ENCODE measurements at regions not wholly inside any gene's neighbourhood (a gene's known extent, or its start where the extent isn't known, plus 50 kb on each side); places are given as distances from the start of the nearest gene placed in this dataset.
"Not testable (repeated sequence)": the region's sequence is repeated elsewhere in the genome, so short reads cannot be mapped to it uniquely, and the experiment has no call there.

GRCh38 chr15:69873807-69874206 lies 223.9 kb downstream of the TLE3 start:
- H3K9me3 ChIP-seq, result peaks cover 0 to 20% (median 19%) of the 10 kb centered on the region in 3 donors
- H3K4me3 ChIP-seq, result no peak overlapping the region
- peaks cover 0 to 9% of the 10 kb centered on the region in 2 donors for H3K27me3 ChIP-seq
- intact Hi-C loops (cut with DNase I; ENCODE audit: low total_unique reads), result no loop called here
- H3K27ac ChIP-seq, result no peak overlapping the region
- H3K36me3 ChIP-seq, result no peaks in the 10 kb centered on the region
- H3K4me1 ChIP-seq, result no peaks in the 10 kb centered on the region
- no peak for DNase-seq
- TF ChIP-seq, protein P1, sequence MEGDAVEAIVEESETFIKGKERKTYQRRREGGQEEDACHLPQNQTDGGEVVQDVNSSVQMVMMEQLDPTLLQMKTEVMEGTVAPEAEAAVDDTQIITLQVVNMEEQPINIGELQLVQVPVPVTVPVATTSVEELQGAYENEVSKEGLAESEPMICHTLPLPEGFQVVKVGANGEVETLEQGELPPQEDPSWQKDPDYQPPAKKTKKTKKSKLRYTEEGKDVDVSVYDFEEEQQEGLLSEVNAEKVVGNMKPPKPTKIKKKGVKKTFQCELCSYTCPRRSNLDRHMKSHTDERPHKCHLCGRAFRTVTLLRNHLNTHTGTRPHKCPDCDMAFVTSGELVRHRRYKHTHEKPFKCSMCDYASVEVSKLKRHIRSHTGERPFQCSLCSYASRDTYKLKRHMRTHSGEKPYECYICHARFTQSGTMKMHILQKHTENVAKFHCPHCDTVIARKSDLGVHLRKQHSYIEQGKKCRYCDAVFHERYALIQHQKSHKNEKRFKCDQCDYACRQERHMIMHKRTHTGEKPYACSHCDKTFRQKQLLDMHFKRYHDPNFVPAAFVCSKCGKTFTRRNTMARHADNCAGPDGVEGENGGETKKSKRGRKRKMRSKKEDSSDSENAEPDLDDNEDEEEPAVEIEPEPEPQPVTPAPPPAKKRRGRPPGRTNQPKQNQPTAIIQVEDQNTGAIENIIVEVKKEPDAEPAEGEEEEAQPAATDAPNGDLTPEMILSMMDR (IDR thresholded peaks at IDR 0.05), result no peak

DNA sequence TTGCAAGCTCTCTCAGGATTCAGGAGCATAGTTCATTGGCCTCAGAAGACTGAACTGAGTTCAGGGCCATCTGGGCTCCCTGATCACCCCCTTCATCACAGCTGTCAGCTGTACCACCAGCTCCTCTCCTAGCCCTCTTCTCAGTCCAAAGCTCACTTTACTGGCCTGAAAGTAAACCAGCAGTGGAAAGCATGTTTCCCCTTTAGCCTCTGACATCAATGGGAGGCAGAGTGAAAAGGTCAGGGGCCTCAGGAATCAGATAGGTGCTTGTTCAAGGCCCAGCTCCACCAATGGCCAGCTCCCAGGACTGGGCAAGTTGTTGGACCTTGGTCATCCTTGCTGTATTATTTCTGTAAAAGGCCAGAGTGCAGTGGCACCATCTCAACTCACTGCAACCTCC lies 223.4 kb downstream of the TLE3 start:
- Histone ChIP-seq H3K36me3 (no peaks in the 10 kb centered on the region), H3K4me1 (no peaks in the 10 kb centered on the region), H3K9me3 (peaks cover 0 to 20% (median 19%) of the 10 kb centered on the region in 3 donors), H3K27ac (no peak overlapping the region), H3K27me3 (peaks cover 0 to 9% of the 10 kb centered on the region in 2 donors), H3K4me3 (no peak overlapping the region)
- intact Hi-C loops (cut with DNase I; ENCODE audit: low total_unique reads), result no loop called here
- DNase-seq, result no peak
- TF ChIP-seq, protein P1 (IDR thresholded peaks at IDR 0.05), result no peak

DNA sequence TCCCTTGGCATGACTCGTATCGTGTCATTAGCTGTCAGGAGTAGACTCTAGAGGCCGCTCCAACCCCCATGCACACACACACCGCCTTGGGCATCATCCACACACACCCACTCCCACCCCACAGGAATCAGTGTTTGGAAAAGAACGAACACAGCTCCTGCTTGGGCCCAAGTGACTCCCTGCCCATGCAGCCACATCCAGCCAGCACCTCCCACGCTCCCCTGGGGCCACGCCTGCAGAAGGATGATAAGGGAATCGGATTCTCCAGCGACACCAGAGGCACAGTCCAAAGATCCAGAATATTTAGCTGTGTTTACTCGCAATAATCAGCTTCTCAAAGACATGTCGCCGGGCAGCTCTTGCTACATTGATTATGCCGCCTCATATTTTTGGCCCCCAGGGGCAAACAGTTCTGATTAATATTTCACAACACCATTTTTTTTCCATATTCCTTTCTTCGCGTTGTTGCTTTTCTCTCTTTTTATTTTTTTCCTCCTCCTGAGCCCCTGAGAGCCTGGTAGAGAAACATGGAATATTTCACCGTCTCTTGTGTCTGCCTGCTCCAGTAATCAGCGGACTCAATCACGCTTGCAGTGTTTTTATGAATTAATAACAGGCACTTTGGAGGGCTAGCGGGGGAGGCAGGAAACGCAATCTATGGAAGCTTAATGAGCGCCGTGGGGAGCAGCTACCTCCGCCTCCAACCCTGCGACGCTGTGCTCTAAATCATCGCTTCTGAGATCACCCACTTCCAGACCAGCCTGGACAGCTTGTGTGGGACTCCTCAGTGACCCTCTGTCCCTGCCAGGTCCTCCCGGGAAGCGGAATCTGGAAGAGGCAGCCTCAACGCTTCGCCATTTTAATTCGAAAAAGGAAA lies 221.4 kb downstream of the TLE3 start:
- Histone ChIP-seq H3K27ac (no peak overlapping the region), H3K4me1 (no peaks in the 10 kb centered on the region), H3K27me3 (peaks cover 0 to 5% of the 10 kb centered on the region in 2 donors), H3K36me3 (no peaks in the 10 kb centered on the region), H3K9me3 (peaks cover 0 to 20% (median 19%) of the 10 kb centered on the region in 3 donors), H3K4me3 (no peak overlapping the region)
- no peak for DNase-seq
- intact Hi-C loops (cut with DNase I; ENCODE audit: low total_unique reads), result no loop called here
- TF ChIP-seq, protein P1 (IDR thresholded peaks at IDR 0.05), result no peak

- DNase-seq; intact Hi-C loops (cut with DNase I; ENCODE audit: low total_unique reads); H3K9me3 ChIP-seq; H3K4me1 ChIP-seq; H3K4me3 ChIP-seq; H3K36me3 ChIP-seq; H3K27ac ChIP-seq: not testable (repeated sequence)
- peaks cover 0 to 27% of the 10 kb centered on the region in 2 donors for H3K27me3 ChIP-seq
These were observed 217.8 kb downstream of the TLE3 start for GRCh38 chr15:69879963-69880362.

GRCh38 chr15:69880571-69881301 lies 217.0 kb downstream of the TLE3 start:
- Histone ChIP-seq H3K9me3 (peaks cover 0 to 3% (median 0%) of the 10 kb centered on the region in 3 donors), H3K4me3 (no peak overlapping the region), H3K4me1 (no peaks in the 10 kb centered on the region), H3K27me3 (peaks cover 0 to 31% of the 10 kb centered on the region in 2 donors), H3K27ac (no peak overlapping the region), H3K36me3 (no peaks in the 10 kb centered on the region)
- TF ChIP-seq, protein P1 (IDR thresholded peaks at IDR 0.05), result no peak
- no peak for DNase-seq
- intact Hi-C loops (cut with DNase I; ENCODE audit: low total_unique reads), result no loop called here

DNA sequence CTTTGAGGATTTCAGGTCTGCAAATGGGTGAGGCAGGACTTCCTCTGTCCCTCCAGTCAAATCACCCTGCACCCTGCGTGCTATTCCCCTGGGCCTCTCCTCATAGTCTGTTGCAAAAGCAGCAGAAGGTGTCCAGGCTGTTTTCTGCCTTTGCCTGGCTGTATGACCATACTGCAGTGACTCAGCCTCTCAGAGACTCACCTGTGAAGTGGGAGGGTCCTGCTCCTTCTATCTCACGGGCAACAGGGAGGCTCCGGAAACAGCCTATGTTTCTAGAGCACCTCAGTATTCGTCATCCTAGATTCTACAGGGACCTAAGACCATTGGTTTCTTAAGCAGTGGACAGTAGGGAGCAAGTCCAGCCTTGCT lies 216.4 kb downstream of the TLE3 start:
- intact Hi-C loops (cut with DNase I; ENCODE audit: low total_unique reads), result no loop called here
- H3K27me3 ChIP-seq, result peaks cover 0 to 36% of the 10 kb centered on the region in 2 donors
- H3K4me3 ChIP-seq, result no peak overlapping the region
- no peaks in the 10 kb centered on the region for H3K4me1 ChIP-seq
- H3K9me3 ChIP-seq, result peaks cover 0 to 3% (median 0%) of the 10 kb centered on the region in 3 donors
- H3K36me3 ChIP-seq, result no peaks in the 10 kb centered on the region
- no peak for DNase-seq
- H3K27ac ChIP-seq, result no peak overlapping the region
- TF ChIP-seq, protein P1 (IDR thresholded peaks at IDR 0.05), result no peak
